ENCODE measurements at regions not wholly inside any gene's neighbourhood (a gene's known extent, or its start where the extent isn't known, plus 50 kb on each side); places are given as distances from the start of the nearest gene placed in this dataset.

DNA sequence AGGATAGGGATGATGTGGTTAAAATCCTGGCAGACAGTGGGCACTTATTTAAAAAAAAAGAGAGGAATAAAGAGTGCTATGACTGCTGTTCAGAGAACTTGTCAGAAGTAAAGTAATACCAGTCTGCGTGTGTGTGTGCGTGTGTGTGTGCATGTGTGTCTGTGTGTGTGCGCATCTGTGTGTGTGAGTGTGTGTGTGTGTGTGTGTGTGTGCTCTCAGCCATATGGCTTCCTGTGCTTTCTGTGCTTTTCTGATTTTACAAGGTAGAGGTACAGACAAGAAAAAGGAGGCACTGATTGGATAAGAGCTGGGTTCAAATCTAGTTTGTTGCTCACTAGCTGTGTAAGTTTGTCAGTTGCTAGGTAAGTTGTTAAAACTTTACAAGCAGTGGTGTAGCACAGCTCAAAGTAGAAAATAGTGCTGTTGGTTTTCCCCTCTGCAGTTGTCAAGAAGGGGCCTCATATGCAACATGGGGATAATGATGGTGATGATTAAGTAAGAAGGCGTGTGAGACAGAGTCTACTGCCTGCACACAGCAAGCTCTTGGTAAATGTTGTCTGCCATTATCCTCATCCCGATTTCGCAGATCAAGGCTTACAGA, 155.3 kb upstream of the ZNF217 start:
- BruUV-seq (replicated peaks): no TSS peak
- peak; percentile 68 for DNase-seq
- POLR2A ChIA-PET (ENCODE audit: unreplicated experiment): no interaction called here

More for the DNA sequence above, 155.3 kb upstream of the ZNF217 start:
- no peak overlapping the region for H3K4me3 ChIP-seq (ENCODE audit: insufficient read depth, low read depth, low read length)
- peak overlapping the region; percentile 35; the same call in 1 of the 2 replicates for H2BK20ac ChIP-seq (ENCODE audit: low read depth, low read length)
- CTCF ChIA-PET: interaction anchor here (0.5 kb wide), 1 partner anchor 38 kb away, joined by 3 read pairs; no protein-coding TSS in a partner anchor
- peaks cover 18% of the 10 kb centered on the region for H3K4me1 ChIP-seq (ENCODE audit: control insufficient read depth, insufficient read depth, low read length)
- peak overlapping the region; percentile 26 for H3K23ac ChIP-seq (ENCODE audit: low read depth, low read length)
- H2BK120ac ChIP-seq (ENCODE audit: low read depth, low read length): peak overlapping the region; percentile 71
- peak overlapping the region in 1 of 2 experiments; percentile 45; a peak in 2 of 4 replicates for H4K8ac ChIP-seq (ENCODE audit: low read depth in 2 of 2, low read length in 2 of 2)
- peak overlapping the region; percentile 83 for H2AK5ac ChIP-seq (ENCODE audit: low read depth, low read length)
- H2BK15ac ChIP-seq (ENCODE audit: low read depth, low read length): peak overlapping the region; percentile 82; the same call in 2 of the 3 replicates
- no peaks in the 10 kb centered on the region for H3K79me1 ChIP-seq (ENCODE audit: low read depth in 1 of 2, low read length in 2 of 2)
- H3K27ac ChIP-seq (ENCODE audit: insufficient read depth, low read length): peak overlapping the region; percentile 25; the same call in 1 of the 2 replicates
- H2AFZ ChIP-seq (replicated peaks; ENCODE audit: low read length, poor library complexity): no peak overlapping the region
- in situ Hi-C loops (cut with MboI; ENCODE audit: low sequenced_read_pairs) (no loop called here), intact Hi-C loops (cut with micrococcal nuclease) (loop anchor here (1.0 kb wide), 1 partner anchor 9 kb away; no protein-coding TSS in a partner anchor), dilution Hi-C loops (cut with HindIII; ENCODE audit: low sequenced_read_pairs, unreplicated experiment) (no loop called here)
- peak; percentile 45 for ATAC-seq (ENCODE audit: low read depth)
- H4K20me1 ChIP-seq (ENCODE audit: insufficient read depth, low read length): no peaks in the 10 kb centered on the region
- peak overlapping the region; percentile 38; the same call in 1 of the 2 replicates for H3K4me2 ChIP-seq (ENCODE audit: low read depth, low read length)
- H3K9me1 ChIP-seq (ENCODE audit: insufficient read depth, low read length): peaks cover 6% of the 10 kb centered on the region; the same call in 1 of the 2 replicates
- no CpG with 5 or more reads among the region's 6 CpGs for WGBS, 2 experiments (ENCODE audit: extremely low coverage in 2 of 2, insufficient read length in 1 of 2)
- H4K5ac ChIP-seq (ENCODE audit: low read depth, low read length): peak overlapping the region; percentile 18; the same call in 1 of the 2 replicates
- H3K9me3 ChIP-seq (ENCODE audit: control insufficient read depth, insufficient read depth, low read length): no peaks in the 10 kb centered on the region
- peak overlapping the region; percentile 55 for H4K91ac ChIP-seq (ENCODE audit: insufficient read depth, low read depth, low read length)
- no peak overlapping the region for H3K9ac ChIP-seq (ENCODE audit: low read depth, low read length)
- no peaks in the 10 kb centered on the region for H3K36me3 ChIP-seq (ENCODE audit: control insufficient read depth, insufficient read depth, low read length)
- no peaks in the 10 kb centered on the region for H3K27me3 ChIP-seq (ENCODE audit: control insufficient read depth, insufficient read depth, low read length)
- peak overlapping the region; percentile 47 for H2AK9ac ChIP-seq (replicated peaks; ENCODE audit: low read depth, low read length, poor library complexity)
- H3K14ac ChIP-seq (replicated peaks; ENCODE audit: low read depth, low read length): peak overlapping the region; percentile 51
- TF ChIP-seq MXI1 (IDR thresholded peaks at IDR 0.05; ENCODE audit: borderline replicate concordance, low read depth, low read length) (no peak), MAFK (IDR thresholded peaks at IDR 0.05; ENCODE audit: low read depth, low read length) (no peak), CEBPB (IDR thresholded peaks at IDR 0.05; ENCODE audit: low read depth, low read length) (0 out of 2 replicates have a peak, but pooled peaks have one; percentile 18)
- H3K56ac ChIP-seq (ENCODE audit: extremely low read depth, insufficient read depth, low read length): 0 out of 2 replicates have a peak overlapping the region, but pooled peaks have one; percentile 32
- H2BK5ac ChIP-seq (ENCODE audit: low read depth, low read length, poor library complexity, severe bottlenecking): peak overlapping the region; percentile 76
- H3K4ac ChIP-seq (ENCODE audit: low read depth, low read length): peak overlapping the region; percentile 66
- H3K18ac ChIP-seq (ENCODE audit: low read depth, low read length): peak overlapping the region; percentile 10; the same call in 1 of the 2 replicates

Data from IMR-90 (cell line).